Activated CD8-positive, alpha-beta memory T cell treated with anti-CD3 and anti-CD28 coated beads for 1 hour (primary cell): ENCODE measurements at regions not wholly inside any gene's neighbourhood (a gene's known extent, or its start where the extent isn't known, plus 50 kb on each side); places are given as distances from the start of the nearest gene placed in this dataset.

Source experiments
- DNase-seq, 2 donors: peaks; one replicate each; pipeline ENCODE4 v3.0.0-alpha.2; 2020; ENCODE audit warnings: low read depth in 1 of 2; ENCODE audit errors: extremely low read depth in 1 of 2

DNA sequence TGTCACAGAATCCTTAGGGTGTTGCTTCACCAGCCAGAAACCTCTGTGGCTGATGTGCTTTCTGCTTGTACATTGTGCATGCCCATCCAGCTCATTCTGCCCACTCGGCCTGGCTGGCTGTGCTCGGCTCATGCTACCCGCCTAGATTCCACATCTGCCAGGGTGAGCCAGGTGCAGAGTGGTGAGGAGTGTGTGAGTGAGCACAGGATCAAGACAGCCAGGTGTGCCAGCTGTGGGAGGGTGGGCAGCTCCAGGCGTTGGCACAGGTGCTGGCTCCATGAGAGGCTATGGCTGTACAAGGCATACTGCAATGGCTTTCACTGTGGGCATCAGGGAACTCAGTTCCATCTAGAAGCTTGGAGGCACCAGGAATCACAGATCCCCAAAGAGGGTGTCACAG, 1321.8 kb upstream of the CRIM1 start:
- DNase-seq, result no peak

DNA sequence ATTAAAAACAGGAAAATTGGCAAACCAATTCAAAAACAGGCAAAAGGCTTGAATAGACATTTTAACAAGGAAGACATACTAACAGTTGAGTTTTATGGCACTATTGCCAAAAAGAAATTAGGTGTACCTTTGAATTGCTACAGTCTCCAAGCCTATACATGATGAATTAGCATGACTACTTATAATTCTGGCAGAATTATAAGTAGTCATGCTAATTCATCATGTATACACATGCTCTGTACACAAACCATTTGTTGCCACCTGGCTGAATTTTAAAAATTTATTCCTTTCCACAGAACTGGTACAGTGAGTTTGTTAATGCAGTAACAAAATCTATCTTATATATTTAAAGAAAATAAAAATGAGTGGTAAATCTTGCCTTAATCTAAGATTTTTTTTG, 1332.0 kb upstream of the CRIM1 start:
- no peak for DNase-seq

DNA sequence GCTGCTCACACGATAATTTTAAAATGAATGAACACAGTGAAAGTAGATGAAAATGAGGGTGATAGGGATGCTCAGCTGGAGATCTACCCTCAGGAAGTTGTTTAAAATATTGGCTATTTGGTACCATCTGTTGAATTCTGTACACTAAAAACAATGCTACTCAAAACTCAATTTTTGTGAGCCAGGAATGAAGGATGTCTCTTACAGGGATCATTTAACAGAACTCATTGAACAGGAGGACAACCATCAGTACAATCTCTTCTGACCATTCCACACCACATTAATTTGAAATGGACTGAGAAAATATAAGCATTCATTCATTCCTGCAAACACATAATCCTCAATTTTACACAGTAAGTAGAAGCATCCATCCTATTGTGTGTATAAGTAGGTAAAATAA, 1355.1 kb upstream of the CRIM1 start:
- DNase-seq, result no peak

DNA sequence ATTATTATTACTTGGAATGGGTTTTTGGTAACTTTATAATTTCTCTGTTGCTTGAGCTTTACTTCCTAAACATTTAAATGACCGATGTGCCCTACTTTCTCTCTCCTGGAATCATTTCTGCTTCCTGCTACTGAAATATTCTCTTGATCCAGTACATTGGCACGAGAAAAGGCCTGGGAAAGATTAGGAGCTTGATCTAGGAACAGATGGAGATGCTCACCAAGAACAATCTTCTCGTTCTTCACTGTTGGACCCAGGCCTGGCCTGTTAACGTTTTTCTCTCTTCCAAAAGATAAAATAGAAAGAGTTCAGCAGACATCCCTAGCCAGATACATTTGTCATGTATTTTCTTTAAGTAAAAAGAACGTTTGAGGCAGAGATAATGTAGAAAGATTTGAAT, 1356.8 kb upstream of the CRIM1 start:
- DNase-seq, result no peak

GRCh38 chr2:34997779-34998178, 1357.8 kb upstream of the CRIM1 start:
- DNase-seq, result no peak

DNA sequence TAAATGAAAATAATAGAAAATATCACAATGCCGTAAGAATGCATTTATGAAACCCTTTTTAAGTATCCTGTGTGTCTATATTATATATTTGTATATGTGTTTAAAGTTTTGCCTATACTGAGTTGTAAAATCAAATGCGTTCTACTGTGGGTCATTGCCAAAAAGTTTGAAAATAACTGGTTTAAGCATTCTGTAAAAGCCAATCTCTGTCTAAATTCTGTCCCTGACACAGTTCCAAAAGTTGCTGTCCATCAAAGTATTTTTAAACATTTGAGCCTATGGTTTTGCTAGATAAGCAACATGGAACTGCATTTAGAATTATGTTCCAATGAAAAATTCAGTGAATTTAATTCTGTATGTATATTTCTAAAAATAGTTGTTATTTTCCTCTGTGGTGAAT, 1360.4 kb upstream of the CRIM1 start:
- DNase-seq, result no peak

DNA sequence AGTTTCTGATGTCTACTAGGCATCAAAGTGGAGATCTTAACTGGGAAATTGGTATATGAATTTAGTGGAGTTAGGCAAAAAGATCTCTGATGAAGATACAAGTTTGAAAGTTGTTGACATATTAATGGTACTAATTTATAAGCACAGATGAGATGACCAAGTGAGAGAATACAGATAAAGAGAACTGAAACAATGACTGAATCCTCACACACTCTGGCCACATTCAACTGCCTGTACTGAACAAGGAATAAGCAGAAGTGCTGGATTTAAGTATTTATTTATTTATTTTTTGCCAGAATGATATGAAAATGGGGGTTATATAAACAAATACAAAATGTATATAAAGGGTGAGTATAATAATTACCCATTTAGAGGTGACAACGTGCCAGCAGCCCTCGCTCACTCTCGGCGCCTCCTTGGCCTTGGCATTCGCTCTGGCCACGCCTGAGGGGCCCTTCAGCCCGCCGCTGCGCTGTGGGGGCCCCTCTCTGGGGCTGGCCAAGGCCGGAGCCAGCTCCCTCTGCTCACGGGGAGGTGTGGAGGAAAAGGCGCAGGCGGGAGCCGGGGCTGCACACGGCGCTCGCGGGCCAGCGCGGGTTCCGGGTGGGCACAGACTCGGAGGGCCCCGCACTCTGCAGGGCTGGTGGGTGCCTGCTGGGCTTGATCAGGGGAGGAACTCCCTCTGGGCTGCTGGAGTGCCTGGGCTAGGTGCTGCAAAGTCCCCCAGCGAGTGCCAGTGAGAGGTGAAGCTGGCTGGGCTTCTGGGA, 1363.9 kb upstream of the CRIM1 start:
- no peak for DNase-seq

GRCh38 chr2:34985474-34985873, 1370.1 kb upstream of the CRIM1 start:
- DNase-seq, result no peak

DNA sequence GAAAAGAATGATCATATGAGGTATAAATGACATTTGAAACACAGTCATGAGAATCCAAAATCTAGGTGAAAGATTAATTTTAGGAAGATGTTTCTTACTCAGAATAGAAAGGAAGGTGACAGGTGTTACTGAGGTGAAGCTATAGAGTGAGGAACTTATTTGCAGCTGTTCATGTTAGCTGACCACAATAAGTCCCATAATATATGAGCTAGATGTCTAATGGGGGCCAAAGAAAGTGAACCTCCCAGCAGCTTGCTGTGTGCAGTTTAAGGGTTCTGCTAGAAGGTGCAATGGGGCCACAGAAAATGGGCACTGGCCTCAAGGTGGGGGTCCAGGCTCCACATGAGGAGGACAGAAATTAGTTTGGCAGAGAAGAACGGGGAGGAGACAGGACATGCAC, 1374.9 kb upstream of the CRIM1 start:
- no peak for DNase-seq

DNA sequence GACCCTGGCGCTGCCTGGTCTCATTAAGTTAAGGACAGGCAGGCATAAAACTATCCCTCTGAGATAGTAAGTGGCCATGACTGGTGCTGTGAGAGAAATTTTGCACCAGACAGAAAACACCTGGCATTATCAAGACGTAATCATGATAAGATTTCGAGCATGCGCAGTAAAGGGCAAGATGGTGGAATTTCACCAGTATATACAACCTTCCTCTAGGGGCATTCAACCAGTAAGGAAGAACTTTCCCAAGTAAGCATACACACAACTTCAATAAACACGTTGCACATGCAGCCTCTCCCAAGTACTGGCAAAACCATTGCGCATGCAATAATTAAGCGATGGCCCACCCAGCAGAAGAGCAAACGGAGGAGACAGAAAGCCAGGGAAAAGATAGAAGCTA, 1376.4 kb upstream of the CRIM1 start:
- no peak for DNase-seq

DNA sequence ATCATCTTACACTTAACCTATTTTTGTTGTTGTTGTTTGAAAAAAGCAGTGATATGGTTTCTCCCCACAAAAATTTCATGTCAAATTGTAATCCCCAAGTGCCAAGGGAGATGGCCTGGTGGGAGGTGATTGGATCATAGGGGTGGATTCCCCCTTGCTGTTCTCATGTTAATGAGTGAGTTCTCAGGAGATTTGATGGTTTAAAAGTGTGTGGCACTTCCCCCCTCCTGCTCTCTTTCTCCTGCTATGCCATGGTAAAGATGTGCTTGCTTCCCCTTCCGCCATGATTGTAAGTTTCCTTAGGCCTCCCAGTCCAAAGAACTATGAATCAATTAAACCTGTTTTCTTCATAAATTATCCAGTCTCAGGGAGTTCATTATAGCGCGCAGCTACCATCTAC, 1362.7 kb upstream of the FAM98A start:
- no peak for DNase-seq

- DNase-seq, result no peak
Measured at GRCh38 chr2:34954758-34955157, 1355.7 kb upstream of the FAM98A start.

DNA sequence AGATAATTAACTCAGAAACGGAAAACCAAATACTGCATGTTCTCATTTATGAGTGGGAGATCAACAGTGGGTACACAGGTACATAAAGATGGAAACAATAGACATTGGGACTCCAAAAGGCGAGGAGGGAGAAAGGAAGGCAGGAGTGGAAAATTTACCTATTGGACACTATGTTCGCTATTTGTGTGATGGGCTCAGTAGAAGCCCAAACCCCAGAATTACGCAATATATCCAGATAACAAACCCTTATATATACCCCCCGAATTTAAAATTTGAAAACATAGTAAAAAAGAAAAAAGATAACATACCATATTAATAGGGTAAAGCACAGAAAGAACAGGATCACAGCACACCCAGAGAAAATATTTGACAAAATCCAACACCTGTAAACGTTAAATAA, 1351.7 kb upstream of the FAM98A start:
- no peak for DNase-seq

DNA sequence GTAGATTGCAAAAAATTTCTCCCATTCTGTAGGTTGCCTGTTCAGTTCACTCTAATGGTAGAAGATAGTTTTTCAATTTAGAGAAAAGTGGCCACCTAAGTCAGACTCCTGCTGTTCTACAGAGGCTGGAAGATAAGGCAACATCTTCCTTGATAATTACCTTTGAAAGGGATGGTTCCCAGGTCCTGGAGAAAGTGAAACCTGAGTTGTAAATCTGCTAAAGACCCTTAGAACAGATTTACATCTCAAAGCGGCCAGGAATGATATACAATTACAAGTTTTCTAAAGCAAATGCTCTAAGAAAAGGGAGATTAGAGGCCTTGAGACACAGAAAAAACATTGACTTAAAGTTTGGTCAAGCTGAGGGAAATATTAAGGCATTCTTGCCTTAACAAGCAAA, 1350.2 kb upstream of the FAM98A start:
- no peak for DNase-seq

GRCh38 chr2:34936089-34936488, 1337.0 kb upstream of the FAM98A start:
- DNase-seq, result no peak

GRCh38 chr2:34912084-34912483, 1313.0 kb upstream of the FAM98A start:
- DNase-seq, result no peak

DNA sequence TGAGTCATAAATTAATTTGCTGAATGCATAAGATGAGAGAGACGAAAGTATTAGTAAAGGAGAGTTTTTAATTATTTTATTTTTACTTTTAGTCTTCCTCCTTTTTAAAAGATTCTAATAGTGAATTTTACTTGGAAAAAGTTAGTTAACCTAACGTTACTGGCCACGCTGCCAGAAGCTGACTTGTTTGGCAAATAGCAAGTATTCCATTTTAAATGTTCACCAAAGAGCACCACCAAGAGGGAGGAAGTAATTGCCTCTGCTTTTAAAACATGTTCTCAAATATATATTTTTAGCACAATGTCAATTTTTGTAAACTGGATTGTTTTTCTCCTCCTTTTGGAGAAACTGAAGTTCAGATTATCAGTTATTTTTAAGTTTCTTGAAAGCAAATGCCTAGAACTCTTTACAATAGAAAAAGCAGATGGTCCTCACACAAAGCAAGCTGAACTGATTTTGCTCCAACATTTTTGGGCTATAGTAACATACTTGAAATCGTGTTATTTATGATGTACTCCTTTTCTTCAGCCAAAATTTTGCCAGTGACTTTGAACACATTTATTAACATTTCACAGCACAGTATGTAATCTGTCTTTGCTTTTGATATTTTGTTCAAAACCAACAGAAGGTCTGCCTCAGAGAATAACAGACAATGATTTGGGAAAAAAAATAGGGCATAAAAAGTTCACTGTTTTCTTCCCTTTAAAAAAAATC, 1311.0 kb upstream of the FAM98A start:
- no peak for DNase-seq

DNA sequence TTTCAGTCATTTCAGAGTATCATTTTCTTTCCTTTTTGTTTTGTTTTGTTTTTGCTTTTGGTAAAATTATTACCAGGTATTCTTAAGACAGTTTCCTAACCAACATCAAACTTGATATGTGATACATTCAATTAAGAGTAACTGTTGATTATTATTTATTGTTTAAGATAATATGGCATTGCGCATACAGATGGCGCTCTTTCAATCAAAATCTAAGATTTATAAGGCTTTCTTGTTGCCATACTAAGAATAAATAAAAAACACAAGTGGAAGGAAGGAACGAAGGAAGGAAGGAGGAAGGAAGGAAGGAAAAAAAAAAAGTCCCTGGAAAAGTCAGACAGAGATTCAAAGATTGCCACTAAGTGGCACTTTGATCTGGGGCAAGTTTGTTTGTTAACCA, 1308.7 kb upstream of the FAM98A start:
- no peak for DNase-seq

DNA sequence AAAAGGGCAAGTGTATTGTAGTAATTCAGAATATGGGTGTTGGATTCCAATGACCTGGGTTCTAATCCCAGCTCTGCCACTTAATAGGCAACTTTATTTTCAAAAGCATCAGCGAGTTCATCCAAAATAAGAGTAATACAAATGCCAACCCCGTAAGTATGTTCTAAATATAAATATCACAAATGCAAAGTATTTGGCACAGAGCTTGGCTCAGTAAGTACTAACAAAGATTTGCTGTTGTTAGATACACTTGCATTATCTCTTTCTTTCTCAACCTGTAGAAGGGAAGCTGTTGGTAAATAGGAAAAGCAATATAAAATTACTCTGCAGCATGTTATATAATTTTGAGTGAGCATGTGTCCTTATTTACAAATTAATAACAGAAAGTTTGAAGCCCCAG, 1302.6 kb upstream of the FAM98A start:
- no peak for DNase-seq

DNA sequence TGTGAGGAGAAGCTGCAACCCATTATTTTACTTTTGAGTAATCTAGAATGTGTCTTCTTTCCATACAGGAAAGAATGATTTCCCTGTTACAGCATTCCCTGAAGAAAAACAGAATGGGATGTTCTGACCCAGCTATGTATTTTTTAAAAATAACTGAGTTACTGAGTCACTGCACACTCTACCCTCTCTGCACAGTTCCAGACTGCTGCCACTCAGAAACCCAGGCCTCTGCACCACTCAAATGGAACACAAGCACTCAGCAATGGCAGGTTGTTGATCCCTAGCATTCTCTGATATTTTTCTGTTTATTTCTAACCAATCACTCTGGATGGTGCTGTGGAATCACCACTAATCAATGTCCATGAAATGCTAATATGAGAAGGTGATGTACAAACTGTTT, 1300.0 kb upstream of the FAM98A start:
- DNase-seq, result no peak

- no peak for DNase-seq
Measured at GRCh38 chr2:34892766-34893165, 1293.7 kb upstream of the FAM98A start.

DNA sequence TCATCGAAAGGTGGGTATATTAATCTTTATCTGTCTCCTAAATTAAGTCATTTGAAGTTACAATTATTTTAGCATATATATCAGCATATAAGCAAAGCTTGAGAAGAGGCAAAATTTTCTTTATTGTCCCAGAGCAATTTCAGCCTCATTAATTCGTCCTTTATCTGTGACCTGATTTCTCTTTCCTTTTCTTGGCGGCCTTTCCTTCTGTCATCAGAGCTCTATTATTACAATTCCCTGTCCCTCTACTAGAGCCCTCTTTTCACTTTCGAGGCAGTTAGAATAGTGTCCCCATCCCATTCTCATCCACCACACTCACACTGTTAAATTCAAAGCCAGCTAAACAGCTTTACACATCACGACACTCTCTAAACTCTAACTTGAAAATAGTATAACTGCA, 1293.2 kb upstream of the FAM98A start:
- no peak for DNase-seq
